ENCODE measurements at regions not wholly inside any gene's neighbourhood (a gene's known extent, or its start where the extent isn't known, plus 50 kb on each side); places are given as distances from the start of the nearest gene placed in this dataset.

- H3K27ac ChIP-seq (ENCODE audit: insufficient read depth, low read length): no peak overlapping the region
- H3K56ac ChIP-seq (ENCODE audit: extremely low read depth, insufficient read depth, low read length): no peak overlapping the region
Measured at GRCh38 chr10:52542906-52543305, 228.8 kb downstream of the DKK1 start.

More at GRCh38 chr10:52542906-52543305, 228.8 kb downstream of the DKK1 start:
- CTCF ChIA-PET: no interaction called here
- Histone ChIP-seq H2BK120ac (ENCODE audit: low read depth, low read length) (no peak overlapping the region), H4K91ac (ENCODE audit: insufficient read depth, low read depth, low read length) (no peak overlapping the region), H3K9ac (ENCODE audit: low read depth, low read length) (no peak overlapping the region), H3K18ac (ENCODE audit: low read depth, low read length) (no peak overlapping the region), H2AFZ (replicated peaks; ENCODE audit: low read length, poor library complexity) (no peak overlapping the region), H3K23ac (ENCODE audit: low read depth, low read length) (no peak overlapping the region), H4K5ac (ENCODE audit: low read depth, low read length) (no peak overlapping the region), H2BK5ac (ENCODE audit: low read depth, low read length, poor library complexity, severe bottlenecking) (no peak overlapping the region), H3K36me3 (ENCODE audit: control insufficient read depth, insufficient read depth, low read length) (no peaks in the 10 kb centered on the region), H4K20me1 (ENCODE audit: insufficient read depth, low read length) (no peaks in the 10 kb centered on the region), H2AK9ac (replicated peaks; ENCODE audit: low read depth, low read length, poor library complexity) (no peak overlapping the region), H2AK5ac (ENCODE audit: low read depth, low read length) (no peak overlapping the region), H3K4me1 (ENCODE audit: control insufficient read depth, insufficient read depth, low read length) (peaks cover 3% of the 10 kb centered on the region), H2BK20ac (ENCODE audit: low read depth, low read length) (no peak overlapping the region), H3K4me3 (ENCODE audit: insufficient read depth, low read depth, low read length) (no peak overlapping the region), H2BK15ac (ENCODE audit: low read depth, low read length) (no peak overlapping the region), H3K4me2 (ENCODE audit: low read depth, low read length) (no peak overlapping the region), H3K14ac (replicated peaks; ENCODE audit: low read depth, low read length) (no peak overlapping the region), H3K9me1 (ENCODE audit: insufficient read depth, low read length) (peaks cover 8% of the 10 kb centered on the region), H4K8ac (ENCODE audit: low read depth in 2 of 2, low read length in 2 of 2) (no peak overlapping the region), H3K79me1 (ENCODE audit: low read depth in 1 of 2, low read length in 2 of 2) (no peaks in the 10 kb centered on the region), H3K9me3 (ENCODE audit: control insufficient read depth, insufficient read depth, low read length) (no peaks in the 10 kb centered on the region), H3K4ac (ENCODE audit: low read depth, low read length) (no peak overlapping the region), H3K27me3 (ENCODE audit: control insufficient read depth, insufficient read depth, low read length) (no peaks in the 10 kb centered on the region)
- peak; percentile 11 for DNase-seq
- POLR2A ChIA-PET (ENCODE audit: unreplicated experiment): no interaction called here
- ATAC-seq (ENCODE audit: low read depth): no peak
- BruUV-seq (replicated peaks): no TSS peak
- dilution Hi-C loops (cut with HindIII; ENCODE audit: low sequenced_read_pairs, unreplicated experiment) (no loop called here), intact Hi-C loops (cut with micrococcal nuclease) (no loop called here), in situ Hi-C loops (cut with MboI; ENCODE audit: low sequenced_read_pairs) (no loop called here)
- TF ChIP-seq BHLHE40 (IDR thresholded peaks at IDR 0.05; ENCODE audit: low read depth, low read length) (no peak), CTCF (conservative IDR thresholded peaks at IDR 0.05; ENCODE audit: low read depth, low read length) (no peak), USF2 (IDR thresholded peaks at IDR 0.05; ENCODE audit: low read depth, low read length) (no peak), CHD1 (IDR thresholded peaks at IDR 0.05; ENCODE audit: low read depth, low read length) (no peak), RFX5 (IDR thresholded peaks at IDR 0.05; ENCODE audit: low read depth, low read length) (no peak), MAFK (IDR thresholded peaks at IDR 0.05; ENCODE audit: low read depth, low read length) (no peak), POLR2A (IDR thresholded peaks at IDR 0.05; ENCODE audit: low read depth, low read length) (no peak), FOS (IDR thresholded peaks at IDR 0.05; ENCODE audit: low read depth, low read length) (no peak)

Measured in IMR-90 (cell line).